ENCODE measurements at regions not wholly inside any gene's neighbourhood (a gene's known extent, or its start where the extent isn't known, plus 50 kb on each side); places are given as distances from the start of the nearest gene placed in this dataset.

- Mint-ChIP-seq H3K27ac (no peak overlapping the region), H3K9me3 (no peaks in the 10 kb centered on the region), H3K4me3 (no peak overlapping the region), H3K27me3 (ENCODE audit: low read depth) (peaks cover 20% of the 10 kb centered on the region), H3K36me3 (ENCODE audit: low read depth) (no peaks in the 10 kb centered on the region), H3K4me1 (ENCODE audit: low read depth) (no peaks in the 10 kb centered on the region)
These were observed 75.0 kb upstream of the TLE3 start for GRCh38 chr15:70172566-70173225.

- Mint-ChIP-seq H3K4me1 (ENCODE audit: low read depth) (no peaks in the 10 kb centered on the region), H3K36me3 (ENCODE audit: low read depth) (no peaks in the 10 kb centered on the region), H3K4me3 (no peak overlapping the region), H3K27me3 (ENCODE audit: low read depth) (peaks cover 20% of the 10 kb centered on the region), H3K9me3 (no peaks in the 10 kb centered on the region), H3K27ac (no peak overlapping the region)
These were observed 74.4 kb upstream of the TLE3 start for GRCh38 chr15:70172124-70172523.

- Mint-ChIP-seq H3K9me3 (no peaks in the 10 kb centered on the region), H3K27ac (no peak overlapping the region), H3K4me1 (ENCODE audit: low read depth) (no peaks in the 10 kb centered on the region), H3K27me3 (ENCODE audit: low read depth) (peaks cover 20% of the 10 kb centered on the region), H3K36me3 (ENCODE audit: low read depth) (no peaks in the 10 kb centered on the region), H3K4me3 (no peak overlapping the region)
These were observed 73.7 kb upstream of the TLE3 start for GRCh38 chr15:70171256-70171886.

GRCh38 chr15:70170096-70170699, 72.5 kb upstream of the TLE3 start:
- Mint-ChIP-seq H3K4me3 (no peak overlapping the region), H3K4me1 (ENCODE audit: low read depth) (no peaks in the 10 kb centered on the region), H3K27me3 (ENCODE audit: low read depth) (peaks cover 20% of the 10 kb centered on the region), H3K36me3 (ENCODE audit: low read depth) (no peaks in the 10 kb centered on the region), H3K9me3 (no peaks in the 10 kb centered on the region), H3K27ac (no peak overlapping the region)

GRCh38 chr15:70169147-70169546, 71.4 kb upstream of the TLE3 start:
- H3K36me3 Mint-ChIP-seq (ENCODE audit: low read depth): no peaks in the 10 kb centered on the region
- no peak overlapping the region for H3K27ac Mint-ChIP-seq
- H3K27me3 Mint-ChIP-seq (ENCODE audit: low read depth): peaks cover 16% of the 10 kb centered on the region
- no peaks in the 10 kb centered on the region for H3K9me3 Mint-ChIP-seq
- H3K4me3 Mint-ChIP-seq: no peak overlapping the region
- H3K4me1 Mint-ChIP-seq (ENCODE audit: low read depth): no peaks in the 10 kb centered on the region

- no peaks in the 10 kb centered on the region for H3K9me3 Mint-ChIP-seq
- no peaks in the 10 kb centered on the region for H3K36me3 Mint-ChIP-seq (ENCODE audit: low read depth)
- no peak overlapping the region for H3K4me3 Mint-ChIP-seq
- no peaks in the 10 kb centered on the region for H3K27me3 Mint-ChIP-seq (ENCODE audit: low read depth)
- no peak overlapping the region for H3K27ac Mint-ChIP-seq
- H3K4me1 Mint-ChIP-seq (ENCODE audit: low read depth): no peaks in the 10 kb centered on the region
These were observed 69.4 kb upstream of the TLE3 start for GRCh38 chr15:70167155-70167554.

- H3K36me3 Mint-ChIP-seq (ENCODE audit: low read depth): no peaks in the 10 kb centered on the region
- no peaks in the 10 kb centered on the region for H3K9me3 Mint-ChIP-seq
- H3K27me3 Mint-ChIP-seq (ENCODE audit: low read depth): peaks cover 4% of the 10 kb centered on the region
- H3K27ac Mint-ChIP-seq: no peak overlapping the region
- H3K4me3 Mint-ChIP-seq: no peak overlapping the region
- H3K4me1 Mint-ChIP-seq (ENCODE audit: low read depth): no peaks in the 10 kb centered on the region
These were observed 68.9 kb upstream of the TLE3 start for GRCh38 chr15:70166506-70167087.

GRCh38 chr15:70165716-70166284, 68.1 kb upstream of the TLE3 start:
- Mint-ChIP-seq H3K4me1 (ENCODE audit: low read depth) (no peaks in the 10 kb centered on the region), H3K27me3 (ENCODE audit: low read depth) (peaks cover 6% of the 10 kb centered on the region), H3K27ac (no peak overlapping the region), H3K36me3 (ENCODE audit: low read depth) (no peaks in the 10 kb centered on the region), H3K4me3 (no peak overlapping the region), H3K9me3 (no peaks in the 10 kb centered on the region)

- no peak overlapping the region for H3K27ac Mint-ChIP-seq
- H3K9me3 Mint-ChIP-seq: no peaks in the 10 kb centered on the region
- H3K4me3 Mint-ChIP-seq: no peak overlapping the region
- peaks cover 8% of the 10 kb centered on the region for H3K27me3 Mint-ChIP-seq (ENCODE audit: low read depth)
- H3K4me1 Mint-ChIP-seq (ENCODE audit: low read depth): no peaks in the 10 kb centered on the region
- no peaks in the 10 kb centered on the region for H3K36me3 Mint-ChIP-seq (ENCODE audit: low read depth)
These were observed 67.4 kb upstream of the TLE3 start for GRCh38 chr15:70164910-70165715.

- no peaks in the 10 kb centered on the region for H3K36me3 Mint-ChIP-seq (ENCODE audit: low read depth)
- H3K4me1 Mint-ChIP-seq (ENCODE audit: low read depth): no peaks in the 10 kb centered on the region
- no peak overlapping the region for H3K27ac Mint-ChIP-seq
- H3K27me3 Mint-ChIP-seq (ENCODE audit: low read depth): peaks cover 14% of the 10 kb centered on the region
- no peak overlapping the region for H3K4me3 Mint-ChIP-seq
- no peaks in the 10 kb centered on the region for H3K9me3 Mint-ChIP-seq
These were observed 66.6 kb upstream of the TLE3 start for GRCh38 chr15:70164156-70164900.

GRCh38 chr15:70160803-70161565, 63.3 kb upstream of the TLE3 start:
- H3K27me3 Mint-ChIP-seq (ENCODE audit: low read depth): peaks cover 25% of the 10 kb centered on the region
- no peaks in the 10 kb centered on the region for H3K4me1 Mint-ChIP-seq (ENCODE audit: low read depth)

GRCh38 chr15:70160267-70160666, 62.5 kb upstream of the TLE3 start:
- Mint-ChIP-seq H3K27me3 (ENCODE audit: low read depth) (peaks cover 26% of the 10 kb centered on the region), H3K4me3 (no peak overlapping the region), H3K36me3 (ENCODE audit: low read depth) (no peaks in the 10 kb centered on the region), H3K4me1 (ENCODE audit: low read depth) (no peaks in the 10 kb centered on the region), H3K27ac (no peak overlapping the region), H3K9me3 (no peaks in the 10 kb centered on the region)

More at GRCh38 chr15:70160803-70161565, 63.3 kb upstream of the TLE3 start:
- Mint-ChIP-seq H3K36me3 (ENCODE audit: low read depth) (no peaks in the 10 kb centered on the region), H3K27ac (no peak overlapping the region), H3K4me3 (no peak overlapping the region), H3K9me3 (no peaks in the 10 kb centered on the region)

- H3K36me3 Mint-ChIP-seq (ENCODE audit: low read depth): no peaks in the 10 kb centered on the region
- H3K4me3 Mint-ChIP-seq: no peak overlapping the region
- peaks cover 32% of the 10 kb centered on the region for H3K27me3 Mint-ChIP-seq (ENCODE audit: low read depth)
- no peaks in the 10 kb centered on the region for H3K9me3 Mint-ChIP-seq
- no peaks in the 10 kb centered on the region for H3K4me1 Mint-ChIP-seq (ENCODE audit: low read depth)
- H3K27ac Mint-ChIP-seq: no peak overlapping the region
These were observed 61.9 kb upstream of the TLE3 start for GRCh38 chr15:70159713-70160009.
